Right lobe of liver (tissue), 6 donors: ENCODE measurements at regions not wholly inside any gene's neighbourhood (a gene's known extent, or its start where the extent isn't known, plus 50 kb on each side); places are given as distances from the start of the nearest gene placed in this dataset.

ENCODE experiments used
- ATAC-seq, 4 donors: fragments of 200-7000 bp; cut with Tn5 transposase; one replicate each; pipeline ENCODE4 v1.9.1; 2020; ENCODE audit warnings: mild to moderate bottlenecking in 4 of 4, moderate library complexity in 4 of 4
- DNase-seq, 3 donors: peaks; one replicate each; pipeline ENCODE4 v3.0.0-alpha.2; 2020
- H3K27ac ChIP-seq, 3 donors: fragments of 200-600 bp; one replicate each; pipeline ENCODE4 v1.8.0; 2022
- H3K27me3 ChIP-seq, 2 donors: fragments of 200-600 bp; one replicate each; pipeline ENCODE4 v1.8.0; 2022
- H3K36me3 ChIP-seq, 4 donors: fragments of 200-600 bp; sonication (generic) in 1 of 4; one replicate each; pipeline versions ENCODE4 v1.5.1 to v1.8.0; 2017 to 2022; ENCODE audit warnings: control low read depth in 1 of 4
- H3K4me1 ChIP-seq, 4 donors: fragments of 200-600 bp; sonication (generic) in 1 of 4; one replicate each; pipeline versions ENCODE4 v1.5.1 to v1.8.0; 2017 to 2022; ENCODE audit warnings: control low read depth in 1 of 4
- H3K4me3 ChIP-seq, 3 donors: fragments of 200-600 bp; one replicate each; pipeline ENCODE4 v1.8.0; 2022
- H3K9me3 ChIP-seq, 4 donors: fragments of 200-600 bp; sonication (generic) in 1 of 4; one replicate each; pipeline versions ENCODE4 v1.5.1 to v1.8.0; 2017 to 2022; ENCODE audit warnings: control low read depth in 1 of 4
- POLR2A ChIP-seq: fragments of 450-650 bp; IDR thresholded peaks from one replicate; pipeline ENCODE4 v1.6.1; 2017; ENCODE audit warnings: antibody characterized with exemption, mild to moderate bottlenecking
- WGBS: methylation state at CpG from one replicate; pipeline ENCODE4 v1.1.6; 2018; ENCODE audit warnings: low coverage, low lambda C conversion rate; ENCODE audit not compliant: insufficient coverage; ENCODE audit errors: missing lambda C conversion rate; 5-methylcytosine and 5-hydroxymethylcytosine counted together
- intact Hi-C, 2 donors: fragments of 100-400 bp; cut with DNase I; formaldehyde crosslinking; loops; one replicate each; pipeline versions ENCODE4 v1.11.2 to v1.14.1; 2022
- TF ChIP-seq, protein P1 (sequence below), 4 donors: fragments of 200-600 bp in 3 of 4; fragments of 450-650 bp in 1 of 4; IDR thresholded peaks; one replicate each; pipeline versions ENCODE4 v1.5.1 to v1.8.0; 2016 to 2022; ENCODE audit warnings: antibody characterized with exemption in 4 of 4, mild to moderate bottlenecking in 2 of 4
- donor health status: DM: no; HTN: yes; CAD: no.
- donor health status: DM: no; HTN: no; CAD: no.
- donor health status: DM: no; HTN: no; CAD: no.
- donor health status: DM: no; HTN: yes; CAD: no.
- donor health status: DM: no; HTN: yes; CAD: no.

DNA sequence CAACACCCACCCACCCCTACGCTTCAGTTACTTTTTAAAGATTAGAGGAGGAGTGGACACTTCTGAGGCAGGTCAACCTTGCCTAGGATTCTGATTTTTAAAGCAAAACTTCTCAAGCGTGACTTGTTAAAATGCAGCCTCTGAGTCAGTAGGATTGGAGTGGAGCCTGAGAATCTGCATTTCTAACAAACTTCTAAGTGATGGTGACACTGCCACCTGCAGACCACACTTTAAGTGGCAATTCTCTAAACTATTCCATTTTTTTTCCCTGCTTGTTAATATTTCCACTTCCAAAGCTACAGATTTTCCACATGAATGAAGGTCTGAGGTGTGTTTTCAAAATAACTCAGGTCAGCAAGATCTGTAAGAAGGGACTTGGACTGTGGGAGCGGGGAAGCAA is 171.1 kb upstream of the CCDC150 start:
- Histone ChIP-seq H3K9me3 (no peaks in the 10 kb centered on the region), H3K27ac (no peak overlapping the region), H3K4me1 (no peaks in the 10 kb centered on the region), H3K4me3 (no peak overlapping the region), H3K27me3 (no peaks in the 10 kb centered on the region), H3K36me3 (no peaks in the 10 kb centered on the region)
- TF ChIP-seq, protein P1, sequence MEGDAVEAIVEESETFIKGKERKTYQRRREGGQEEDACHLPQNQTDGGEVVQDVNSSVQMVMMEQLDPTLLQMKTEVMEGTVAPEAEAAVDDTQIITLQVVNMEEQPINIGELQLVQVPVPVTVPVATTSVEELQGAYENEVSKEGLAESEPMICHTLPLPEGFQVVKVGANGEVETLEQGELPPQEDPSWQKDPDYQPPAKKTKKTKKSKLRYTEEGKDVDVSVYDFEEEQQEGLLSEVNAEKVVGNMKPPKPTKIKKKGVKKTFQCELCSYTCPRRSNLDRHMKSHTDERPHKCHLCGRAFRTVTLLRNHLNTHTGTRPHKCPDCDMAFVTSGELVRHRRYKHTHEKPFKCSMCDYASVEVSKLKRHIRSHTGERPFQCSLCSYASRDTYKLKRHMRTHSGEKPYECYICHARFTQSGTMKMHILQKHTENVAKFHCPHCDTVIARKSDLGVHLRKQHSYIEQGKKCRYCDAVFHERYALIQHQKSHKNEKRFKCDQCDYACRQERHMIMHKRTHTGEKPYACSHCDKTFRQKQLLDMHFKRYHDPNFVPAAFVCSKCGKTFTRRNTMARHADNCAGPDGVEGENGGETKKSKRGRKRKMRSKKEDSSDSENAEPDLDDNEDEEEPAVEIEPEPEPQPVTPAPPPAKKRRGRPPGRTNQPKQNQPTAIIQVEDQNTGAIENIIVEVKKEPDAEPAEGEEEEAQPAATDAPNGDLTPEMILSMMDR (IDR thresholded peaks at IDR 0.05): no peak
- TF ChIP-seq POLR2A: no peak
- intact Hi-C loops: no loop called here
- ATAC-seq: no peak
- DNase-seq: no peak
- 79% methylated on average over 3 of the region's 3 CpGs for WGBS

DNA sequence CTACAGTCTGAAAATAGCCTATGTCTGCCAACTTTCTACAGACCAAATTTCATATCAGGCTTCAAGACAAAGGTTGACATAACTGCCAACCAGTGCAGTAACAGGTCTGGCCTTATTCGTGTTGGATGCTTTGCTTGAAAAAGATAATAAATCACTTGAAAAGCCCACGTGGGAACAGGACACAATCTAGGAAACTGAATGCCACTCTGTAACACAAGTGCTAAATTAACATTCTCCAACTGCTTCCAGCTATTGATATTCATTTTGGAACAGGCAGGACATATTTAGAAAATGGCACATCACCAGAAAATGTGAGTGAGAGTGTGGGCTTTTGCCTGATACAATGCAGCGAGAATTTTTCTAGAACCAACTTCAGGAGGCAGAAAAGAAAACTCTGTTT is 165.9 kb upstream of the CCDC150 start:
- ATAC-seq (no peak), DNase-seq (no peak)
- Histone ChIP-seq H3K36me3 (no peaks in the 10 kb centered on the region), H3K4me1 (no peaks in the 10 kb centered on the region), H3K27ac (no peak overlapping the region), H3K4me3 (no peak overlapping the region), H3K27me3 (no peaks in the 10 kb centered on the region), H3K9me3 (no peaks in the 10 kb centered on the region)
- TF ChIP-seq POLR2A: no peak
- TF ChIP-seq, protein P1 (IDR thresholded peaks at IDR 0.05): no peak
- WGBS: 41% methylated on average over 3 of the region's 3 CpGs
- intact Hi-C loops: no loop called here

GRCh38 chr2:196475611-196476010 is 163.9 kb upstream of the CCDC150 start:
- H3K4me1 ChIP-seq: no peaks in the 10 kb centered on the region
- H3K4me3 ChIP-seq: no peak overlapping the region
- WGBS: 100% methylated on average over 2 of the region's 3 CpGs
- intact Hi-C loops: no loop called here
- DNase-seq (no peak), ATAC-seq (no peak)
- H3K36me3 ChIP-seq: no peaks in the 10 kb centered on the region
- no peaks in the 10 kb centered on the region for H3K27me3 ChIP-seq
- H3K27ac ChIP-seq: no peak overlapping the region
- no peaks in the 10 kb centered on the region for H3K9me3 ChIP-seq
- TF ChIP-seq, protein P1 (IDR thresholded peaks at IDR 0.05): no peak
- no peak for TF ChIP-seq POLR2A

DNA sequence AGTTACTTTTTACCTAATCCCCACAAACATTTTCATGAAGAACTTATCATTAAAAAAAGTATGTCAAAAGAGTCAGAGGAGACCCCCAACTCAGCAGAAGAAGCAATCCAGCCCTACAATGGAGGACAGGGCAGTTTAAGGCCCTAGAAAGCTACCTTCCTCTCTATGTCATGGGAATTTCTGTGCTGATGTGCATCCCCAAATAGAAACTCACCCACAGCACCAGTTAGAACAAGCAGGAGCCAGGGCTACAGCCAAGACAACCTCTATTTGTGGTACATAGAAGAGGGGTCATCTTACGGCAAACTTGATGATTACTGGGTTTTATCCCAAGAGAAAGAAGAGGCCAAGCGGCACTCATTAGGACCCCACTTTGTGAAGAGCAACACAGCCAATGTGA is 160.9 kb upstream of the CCDC150 start:
- Histone ChIP-seq H3K27ac (no peak overlapping the region), H3K9me3 (no peaks in the 10 kb centered on the region), H3K27me3 (no peaks in the 10 kb centered on the region), H3K36me3 (no peaks in the 10 kb centered on the region), H3K4me3 (no peak overlapping the region), H3K4me1 (no peaks in the 10 kb centered on the region)
- no peak for TF ChIP-seq POLR2A
- TF ChIP-seq, protein P1 (IDR thresholded peaks at IDR 0.05): no peak
- 90% methylated on average over 2 of the region's 2 CpGs for WGBS
- DNase-seq: no peak
- ATAC-seq: no peak
- intact Hi-C loops: no loop called here

DNA sequence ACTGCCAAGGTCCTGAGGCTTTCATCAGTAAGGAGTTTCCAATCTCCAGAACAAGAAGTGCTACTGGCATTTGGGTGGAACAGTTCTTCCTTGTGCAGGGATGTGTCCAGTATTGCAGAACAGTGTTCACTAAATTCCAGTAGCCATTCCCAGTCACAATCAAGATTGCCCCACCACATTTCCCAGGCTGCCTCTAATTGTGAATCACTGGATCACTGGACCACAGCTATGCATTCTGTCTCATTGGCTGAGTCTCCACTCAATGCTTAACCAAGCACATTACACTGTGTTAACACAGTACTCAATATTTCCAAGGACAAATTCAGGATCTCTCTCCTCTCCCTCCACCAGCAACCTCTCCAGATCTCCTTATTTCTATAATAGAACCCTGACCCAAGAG is 160.2 kb upstream of the CCDC150 start:
- no peak for TF ChIP-seq POLR2A
- TF ChIP-seq, protein P1 (IDR thresholded peaks at IDR 0.05): no peak
- Histone ChIP-seq H3K4me1 (no peaks in the 10 kb centered on the region), H3K36me3 (no peaks in the 10 kb centered on the region), H3K27ac (no peak overlapping the region), H3K4me3 (no peak overlapping the region), H3K27me3 (no peaks in the 10 kb centered on the region), H3K9me3 (no peaks in the 10 kb centered on the region)
- ATAC-seq: no peak
- no peak for DNase-seq
- intact Hi-C loops: no loop called here
